Astrocyte (in vitro differentiated cells and primary cell): ENCODE measurements at regions not wholly inside any gene's neighbourhood (a gene's known extent, or its start where the extent isn't known, plus 50 kb on each side); places are given as distances from the start of the nearest gene placed in this dataset.

Experiments
- EZH2 ChIP-seq: IDR thresholded peaks from 2 replicates; pipeline ENCODE4 v1.6.1; 2012; ENCODE audit warnings: mild to moderate bottlenecking, low read length, inconsistent platforms; ENCODE audit not compliant: insufficient read depth
- TF ChIP-seq, protein P1 (sequence below): IDR thresholded peaks from 2 replicates; pipeline ENCODE4 v1.5.1; 2011; ENCODE audit warnings: low read depth, mild to moderate bottlenecking, inconsistent platforms, low read length, moderate library complexity; ENCODE audit not compliant: insufficient read depth

DNA sequence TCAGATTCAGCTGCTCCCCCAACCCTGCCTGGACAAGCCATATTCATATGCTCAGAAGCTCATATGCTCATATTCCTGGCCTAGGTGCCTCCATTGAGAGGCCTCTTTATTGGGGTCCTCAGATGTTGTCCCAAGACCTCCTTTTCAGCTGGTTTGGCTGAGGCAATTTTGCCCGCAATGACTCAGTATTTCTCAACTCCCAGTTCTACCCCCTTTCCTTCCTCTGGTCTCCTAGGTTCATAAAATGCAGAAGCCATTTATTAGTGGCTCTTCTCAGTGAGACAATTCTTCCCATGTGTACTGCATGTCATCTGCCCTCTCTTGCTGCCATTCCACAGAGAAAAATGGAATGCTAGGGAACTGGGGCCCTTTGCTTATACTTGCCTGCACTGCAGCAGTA lies 110.7 kb downstream of the INHBA start:
- TF ChIP-seq, protein P1, sequence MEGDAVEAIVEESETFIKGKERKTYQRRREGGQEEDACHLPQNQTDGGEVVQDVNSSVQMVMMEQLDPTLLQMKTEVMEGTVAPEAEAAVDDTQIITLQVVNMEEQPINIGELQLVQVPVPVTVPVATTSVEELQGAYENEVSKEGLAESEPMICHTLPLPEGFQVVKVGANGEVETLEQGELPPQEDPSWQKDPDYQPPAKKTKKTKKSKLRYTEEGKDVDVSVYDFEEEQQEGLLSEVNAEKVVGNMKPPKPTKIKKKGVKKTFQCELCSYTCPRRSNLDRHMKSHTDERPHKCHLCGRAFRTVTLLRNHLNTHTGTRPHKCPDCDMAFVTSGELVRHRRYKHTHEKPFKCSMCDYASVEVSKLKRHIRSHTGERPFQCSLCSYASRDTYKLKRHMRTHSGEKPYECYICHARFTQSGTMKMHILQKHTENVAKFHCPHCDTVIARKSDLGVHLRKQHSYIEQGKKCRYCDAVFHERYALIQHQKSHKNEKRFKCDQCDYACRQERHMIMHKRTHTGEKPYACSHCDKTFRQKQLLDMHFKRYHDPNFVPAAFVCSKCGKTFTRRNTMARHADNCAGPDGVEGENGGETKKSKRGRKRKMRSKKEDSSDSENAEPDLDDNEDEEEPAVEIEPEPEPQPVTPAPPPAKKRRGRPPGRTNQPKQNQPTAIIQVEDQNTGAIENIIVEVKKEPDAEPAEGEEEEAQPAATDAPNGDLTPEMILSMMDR = no peak
- TF ChIP-seq EZH2 = no peak
